ENCODE measurements at regions not wholly inside any gene's neighbourhood (a gene's known extent, or its start where the extent isn't known, plus 50 kb on each side); places are given as distances from the start of the nearest gene placed in this dataset.
"Not testable (repeated sequence)": the region's sequence is repeated elsewhere in the genome, so short reads cannot be mapped to it uniquely, and the experiment has no call there.

- no peak for DNase-seq (ENCODE audit: insufficient read length, low spot score, missing footprints)
- no peaks in the 10 kb centered on the region for H3K27me3 ChIP-seq (ENCODE audit: insufficient read depth, low read length)
- H3K4me2 ChIP-seq (ENCODE audit: insufficient read depth, low read length), result no peak overlapping the region
- no peaks in the 10 kb centered on the region for H3K36me3 ChIP-seq (ENCODE audit: insufficient read depth, low read length)
- TF ChIP-seq, protein P1, sequence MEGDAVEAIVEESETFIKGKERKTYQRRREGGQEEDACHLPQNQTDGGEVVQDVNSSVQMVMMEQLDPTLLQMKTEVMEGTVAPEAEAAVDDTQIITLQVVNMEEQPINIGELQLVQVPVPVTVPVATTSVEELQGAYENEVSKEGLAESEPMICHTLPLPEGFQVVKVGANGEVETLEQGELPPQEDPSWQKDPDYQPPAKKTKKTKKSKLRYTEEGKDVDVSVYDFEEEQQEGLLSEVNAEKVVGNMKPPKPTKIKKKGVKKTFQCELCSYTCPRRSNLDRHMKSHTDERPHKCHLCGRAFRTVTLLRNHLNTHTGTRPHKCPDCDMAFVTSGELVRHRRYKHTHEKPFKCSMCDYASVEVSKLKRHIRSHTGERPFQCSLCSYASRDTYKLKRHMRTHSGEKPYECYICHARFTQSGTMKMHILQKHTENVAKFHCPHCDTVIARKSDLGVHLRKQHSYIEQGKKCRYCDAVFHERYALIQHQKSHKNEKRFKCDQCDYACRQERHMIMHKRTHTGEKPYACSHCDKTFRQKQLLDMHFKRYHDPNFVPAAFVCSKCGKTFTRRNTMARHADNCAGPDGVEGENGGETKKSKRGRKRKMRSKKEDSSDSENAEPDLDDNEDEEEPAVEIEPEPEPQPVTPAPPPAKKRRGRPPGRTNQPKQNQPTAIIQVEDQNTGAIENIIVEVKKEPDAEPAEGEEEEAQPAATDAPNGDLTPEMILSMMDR (IDR thresholded peaks at IDR 0.05; ENCODE audit: extremely low read depth, low read depth, low read length), result no peak
- H3K4me3 ChIP-seq (ENCODE audit: insufficient read depth, low read length), result no peak overlapping the region
- no peaks in the 10 kb centered on the region for H3K4me1 ChIP-seq (ENCODE audit: insufficient read depth, low read length)
- no peak overlapping the region for H2AFZ ChIP-seq (ENCODE audit: low read length)
- H4K20me1 ChIP-seq (ENCODE audit: insufficient read depth, low read length), result no peaks in the 10 kb centered on the region
- H3K27ac ChIP-seq (ENCODE audit: low read depth, low read length), result no peak overlapping the region
- no peaks in the 10 kb centered on the region for H3K79me2 ChIP-seq (ENCODE audit: insufficient read depth, low read length)
- peaks cover 5% of the 10 kb centered on the region for H3K9me3 ChIP-seq (ENCODE audit: low read depth, low read length)
Measured at GRCh38 chr6:23790756-23791155, 335.3 kb upstream of the NRSN1 start.

- no peak overlapping the region for H3K4me3 ChIP-seq (ENCODE audit: insufficient read depth, low read length)
- H3K9me3 ChIP-seq (ENCODE audit: low read depth, low read length), result peaks cover 2% of the 10 kb centered on the region
- no peak for DNase-seq (ENCODE audit: insufficient read length, low spot score, missing footprints)
- no peaks in the 10 kb centered on the region for H4K20me1 ChIP-seq (ENCODE audit: insufficient read depth, low read length)
- TF ChIP-seq, protein P1 (IDR thresholded peaks at IDR 0.05; ENCODE audit: extremely low read depth, low read depth, low read length), result no peak
- H3K36me3 ChIP-seq (ENCODE audit: insufficient read depth, low read length), result no peaks in the 10 kb centered on the region
- H3K27me3 ChIP-seq (ENCODE audit: insufficient read depth, low read length), result no peaks in the 10 kb centered on the region
- no peaks in the 10 kb centered on the region for H3K79me2 ChIP-seq (ENCODE audit: insufficient read depth, low read length)
- H3K27ac ChIP-seq (ENCODE audit: low read depth, low read length), result no peak overlapping the region
- no peak overlapping the region for H3K4me2 ChIP-seq (ENCODE audit: insufficient read depth, low read length)
- no peaks in the 10 kb centered on the region for H3K4me1 ChIP-seq (ENCODE audit: insufficient read depth, low read length)
- no peak overlapping the region for H2AFZ ChIP-seq (ENCODE audit: low read length)
Measured at GRCh38 chr6:23797041-23797440, 329.0 kb upstream of the NRSN1 start.

- H3K27me3 ChIP-seq (ENCODE audit: insufficient read depth, low read length); H3K79me2 ChIP-seq (ENCODE audit: insufficient read depth, low read length); H3K36me3 ChIP-seq (ENCODE audit: insufficient read depth, low read length); H3K27ac ChIP-seq (ENCODE audit: low read depth, low read length); H2AFZ ChIP-seq (ENCODE audit: low read length); H3K4me3 ChIP-seq (ENCODE audit: insufficient read depth, low read length); H3K4me2 ChIP-seq (ENCODE audit: insufficient read depth, low read length); H3K9me3 ChIP-seq (ENCODE audit: low read depth, low read length); DNase-seq (ENCODE audit: insufficient read length, low spot score, missing footprints); H4K20me1 ChIP-seq (ENCODE audit: insufficient read depth, low read length); H3K4me1 ChIP-seq (ENCODE audit: insufficient read depth, low read length): not testable (repeated sequence)
Measured at GRCh38 chr6:23804289-23804688, 321.7 kb upstream of the NRSN1 start.

DNA sequence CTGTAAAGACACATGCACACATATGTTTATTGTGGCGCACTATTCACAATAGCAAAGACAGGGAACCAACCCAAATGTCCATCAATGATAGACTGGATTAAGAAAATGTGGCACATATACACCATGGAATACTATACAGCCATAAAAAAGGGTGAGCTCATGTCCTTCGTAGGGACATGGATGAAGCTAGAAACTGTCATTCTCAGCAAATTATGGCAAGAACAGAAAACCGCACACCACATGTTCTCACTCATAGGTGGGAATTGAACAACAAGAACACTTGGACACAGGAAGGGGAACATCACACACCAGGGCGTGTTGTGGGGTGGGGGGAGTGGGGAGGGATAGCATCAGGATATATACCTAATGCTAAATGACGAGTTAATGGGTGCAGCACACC, 304.9 kb upstream of the NRSN1 start:
- H3K4me2 ChIP-seq (ENCODE audit: insufficient read depth, low read length); H3K27me3 ChIP-seq (ENCODE audit: insufficient read depth, low read length); H3K4me3 ChIP-seq (ENCODE audit: insufficient read depth, low read length); H3K79me2 ChIP-seq (ENCODE audit: insufficient read depth, low read length); H3K36me3 ChIP-seq (ENCODE audit: insufficient read depth, low read length); H3K4me1 ChIP-seq (ENCODE audit: insufficient read depth, low read length); H2AFZ ChIP-seq (ENCODE audit: low read length); H4K20me1 ChIP-seq (ENCODE audit: insufficient read depth, low read length); DNase-seq (ENCODE audit: insufficient read length, low spot score, missing footprints); H3K9me3 ChIP-seq (ENCODE audit: low read depth, low read length); H3K27ac ChIP-seq (ENCODE audit: low read depth, low read length): not testable (repeated sequence)

DNA sequence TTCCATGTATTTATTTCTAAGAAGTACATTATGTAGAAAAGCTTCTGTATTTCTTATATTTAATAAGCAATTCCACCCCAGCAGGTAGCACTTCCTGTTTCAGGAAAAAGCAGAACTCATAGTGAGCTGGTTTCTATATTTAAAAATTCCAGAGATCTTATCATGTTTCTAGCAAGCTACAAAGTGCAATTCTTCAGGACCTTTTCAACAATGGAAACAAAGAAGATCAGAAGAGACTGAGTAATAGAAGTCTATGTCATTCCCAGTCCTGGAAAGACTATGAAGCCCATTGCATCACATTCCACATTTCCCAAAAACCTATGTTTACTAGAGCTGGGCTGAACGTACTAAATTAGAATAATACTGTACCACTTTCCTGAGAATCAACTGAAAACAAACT, 302.6 kb upstream of the NRSN1 start:
- Histone ChIP-seq H3K4me1 (ENCODE audit: insufficient read depth, low read length) (no peaks in the 10 kb centered on the region), H3K4me3 (ENCODE audit: insufficient read depth, low read length) (no peak overlapping the region), H3K27me3 (ENCODE audit: insufficient read depth, low read length) (no peaks in the 10 kb centered on the region), H2AFZ (ENCODE audit: low read length) (no peak overlapping the region), H3K79me2 (ENCODE audit: insufficient read depth, low read length) (no peaks in the 10 kb centered on the region), H3K27ac (ENCODE audit: low read depth, low read length) (no peak overlapping the region), H3K9me3 (ENCODE audit: low read depth, low read length) (no peaks in the 10 kb centered on the region), H3K36me3 (ENCODE audit: insufficient read depth, low read length) (no peaks in the 10 kb centered on the region), H3K4me2 (ENCODE audit: insufficient read depth, low read length) (no peak overlapping the region), H4K20me1 (ENCODE audit: insufficient read depth, low read length) (no peaks in the 10 kb centered on the region)
- TF ChIP-seq, protein P1 (IDR thresholded peaks at IDR 0.05; ENCODE audit: extremely low read depth, low read depth, low read length), result no peak
- DNase-seq (ENCODE audit: insufficient read length, low spot score, missing footprints), result no peak

Data from osteoblast (primary cell).